ENCODE measurements at regions not wholly inside any gene's neighbourhood (a gene's known extent, or its start where the extent isn't known, plus 50 kb on each side); places are given as distances from the start of the nearest gene placed in this dataset.

DNA sequence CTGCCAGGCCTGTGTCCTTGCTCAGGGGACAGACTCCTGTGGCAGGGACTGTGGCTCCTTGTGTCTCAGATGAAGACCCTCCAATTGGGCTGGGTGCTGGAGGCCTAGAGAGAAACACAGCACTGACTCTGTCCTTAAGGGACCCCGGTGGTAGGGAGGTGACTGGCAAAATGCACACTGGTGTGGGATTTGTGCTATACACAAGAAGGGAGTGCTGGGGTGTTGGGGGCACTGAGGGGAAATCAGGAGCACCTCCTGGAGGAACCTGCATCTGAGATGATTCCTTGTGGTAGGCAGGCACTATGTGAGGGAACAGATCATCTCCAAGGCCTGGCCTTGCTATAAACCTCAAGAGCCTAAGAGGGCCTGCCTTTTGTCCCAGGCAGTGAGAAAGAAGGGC, 149.2 kb downstream of the RPS24 start:
- Mint-ChIP-seq H3K27ac (no peak overlapping the region), H3K4me3 (no peak overlapping the region), H3K9me3 (no peaks in the 10 kb centered on the region), H3K27me3 (peaks cover 0 to 2% of the 10 kb centered on the region in 2 donors), H3K36me3 (no peaks in the 10 kb centered on the region), H3K4me1 (no peaks in the 10 kb centered on the region)
- Histone ChIP-seq H3K9me3 (no peaks in the 10 kb centered on the region), H3K4me1 (ENCODE audit: control insufficient read depth in 1 of 2, extremely low read depth in 1 of 2, insufficient read depth in 2 of 2, low read length in 2 of 2) (no peaks in the 10 kb centered on the region), H3K27ac (ENCODE audit: low read length) (no peak overlapping the region), H3K27me3 (replicated peaks in 1 of 2; ENCODE audit: control insufficient read depth in 2 of 2, extremely low read depth in 1 of 2, insufficient read depth in 2 of 2, low read length in 1 of 2) (peaks cover 0 to 11% of the 10 kb centered on the region in 2 experiments), H3K36me3 (ENCODE audit: control insufficient read depth in 2 of 2, extremely low read depth in 1 of 2, insufficient read depth in 1 of 2, low read length in 1 of 2) (no peaks in the 10 kb centered on the region), H3K4me3 (ENCODE audit: control insufficient read depth in 1 of 2, extremely low read depth in 1 of 2, low read length in 1 of 2) (no peak overlapping the region)
- 70% methylated on average over 1 of the region's 1 CpG for WGBS (ENCODE audit: insufficient coverage)
- ChIA-PET POLR2A (no interaction called here), CTCF (interaction anchor here in 1 of 2 donors (0.6 kb wide), 1 partner anchor 1867 kb away, joined by 3 read pairs; no protein-coding TSS in a partner anchor)
- ATAC-seq (replicated peaks in 1 of 4), result no peak
- DNase-seq, result no peak

DNA sequence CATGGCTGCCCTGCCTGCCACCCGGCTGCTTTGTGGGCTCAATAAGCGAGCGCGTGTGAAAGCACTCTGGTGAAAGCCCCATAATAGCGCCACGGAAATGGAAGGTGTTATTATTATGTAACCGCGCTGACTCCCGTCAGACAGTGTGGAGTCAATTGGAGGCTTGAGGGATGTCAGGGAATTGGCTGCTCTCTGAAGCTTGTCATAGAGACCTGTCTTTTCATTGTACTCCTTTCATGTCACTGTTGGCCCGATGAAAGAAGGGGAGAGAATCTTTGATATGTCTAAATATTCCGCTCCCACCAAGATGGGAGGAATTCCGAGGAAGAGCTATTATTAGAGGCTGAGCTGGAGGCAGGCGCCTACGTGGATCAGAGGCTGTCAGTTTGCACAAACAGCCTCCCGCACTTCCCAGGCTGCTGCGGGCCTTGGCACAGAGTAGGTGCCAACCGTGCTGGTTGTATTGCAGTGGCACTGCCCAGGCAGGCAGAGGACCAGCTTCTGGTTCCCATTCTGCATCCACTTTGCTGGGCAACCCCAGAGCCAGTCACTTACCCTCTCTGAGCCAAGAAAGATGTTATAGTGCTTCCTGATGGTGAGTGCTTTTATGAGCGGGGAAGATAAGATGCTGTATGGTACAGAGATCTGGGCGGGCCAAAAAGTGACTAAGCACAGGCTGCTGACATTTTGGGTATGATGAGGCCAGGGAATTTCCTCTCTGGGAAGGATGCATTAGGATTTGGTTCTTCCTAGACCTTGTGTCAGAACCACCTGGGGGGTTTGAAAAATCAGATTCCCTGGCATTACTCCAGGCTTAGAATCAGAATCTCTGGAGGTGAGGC, 151.4 kb downstream of the RPS24 start:
- ATAC-seq (replicated peaks in 1 of 4) (no peak), DNase-seq (no peak)
- no peaks in the 10 kb centered on the region for H3K9me3 ChIP-seq
- Mint-ChIP-seq H3K4me3 (no peak overlapping the region), H3K27me3 (peaks cover 0 to under 1% of the 10 kb centered on the region in 2 donors), H3K9me3 (no peaks in the 10 kb centered on the region), H3K36me3 (no peaks in the 10 kb centered on the region), H3K27ac (no peak overlapping the region), H3K4me1 (no peaks in the 10 kb centered on the region)
- ChIA-PET CTCF (no interaction called here), POLR2A (no interaction called here)
- no peak overlapping the region for H3K27ac ChIP-seq (ENCODE audit: low read length)
- H3K4me1 ChIP-seq (ENCODE audit: control insufficient read depth in 1 of 2, extremely low read depth in 1 of 2, insufficient read depth in 2 of 2, low read length in 2 of 2), result peaks cover 0 to under 1% of the 10 kb centered on the region in 2 experiments
- WGBS (ENCODE audit: insufficient coverage), result 90% methylated on average over 12 of the region's 19 CpGs
- H3K27me3 ChIP-seq (replicated peaks in 1 of 2; ENCODE audit: control insufficient read depth in 2 of 2, extremely low read depth in 1 of 2, insufficient read depth in 2 of 2, low read length in 1 of 2), result peaks cover 0 to 9% of the 10 kb centered on the region in 2 experiments
- H3K36me3 ChIP-seq (ENCODE audit: control insufficient read depth in 2 of 2, extremely low read depth in 1 of 2, insufficient read depth in 1 of 2, low read length in 1 of 2), result no peaks in the 10 kb centered on the region
- no peak overlapping the region for H3K4me3 ChIP-seq (ENCODE audit: control insufficient read depth in 1 of 2, extremely low read depth in 1 of 2, low read length in 1 of 2)

DNA sequence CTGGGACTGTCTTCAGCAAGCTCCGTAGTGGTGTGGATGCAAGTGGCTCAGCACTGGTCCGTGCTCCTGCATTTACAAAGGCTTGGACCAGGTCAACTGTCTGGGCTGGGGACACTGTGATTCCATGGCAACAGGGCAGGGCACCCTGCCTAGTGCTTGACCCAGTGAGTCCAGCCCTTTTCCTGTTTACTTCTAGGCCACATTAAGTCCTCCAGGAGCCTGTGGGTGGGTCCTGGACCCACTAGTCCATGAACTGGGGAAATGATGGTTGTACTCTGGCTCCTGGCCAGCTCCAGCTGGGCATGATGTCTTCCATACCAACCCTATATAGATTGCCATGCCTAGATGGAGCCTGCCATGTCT, 152.0 kb downstream of the RPS24 start:
- 84% methylated on average over 2 of the region's 2 CpGs for WGBS (ENCODE audit: insufficient coverage)
- H3K27ac Mint-ChIP-seq, result no peak overlapping the region
- H3K4me3 Mint-ChIP-seq, result no peak overlapping the region

DNA sequence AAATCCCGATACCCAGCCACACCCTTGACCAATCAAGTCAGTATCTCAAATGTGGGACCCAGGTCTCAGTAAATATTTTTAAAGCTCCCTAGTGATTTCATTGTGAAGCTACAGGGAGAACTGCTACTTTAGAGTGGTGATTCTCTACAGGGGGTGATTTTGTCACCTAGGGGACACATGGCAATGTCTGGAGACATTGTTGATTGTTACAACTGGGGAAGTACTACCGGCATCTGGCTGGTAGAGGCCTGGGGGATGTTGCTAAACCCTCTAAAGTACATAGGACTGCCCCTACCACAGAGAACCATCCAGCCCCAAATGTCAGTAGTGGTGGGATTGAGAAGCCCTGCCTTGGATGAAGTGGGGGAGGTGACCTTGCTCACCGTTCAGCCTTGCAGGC, 152.9 kb downstream of the RPS24 start:
- H3K27me3 ChIP-seq (replicated peaks in 1 of 2; ENCODE audit: control insufficient read depth in 2 of 2, extremely low read depth in 1 of 2, insufficient read depth in 2 of 2, low read length in 1 of 2), result no peaks in the 10 kb centered on the region
- Mint-ChIP-seq H3K4me1 (no peaks in the 10 kb centered on the region), H3K4me3 (no peak overlapping the region), H3K27me3 (no peaks in the 10 kb centered on the region), H3K36me3 (no peaks in the 10 kb centered on the region), H3K27ac (no peak overlapping the region), H3K9me3 (no peaks in the 10 kb centered on the region)
- H3K36me3 ChIP-seq (ENCODE audit: control insufficient read depth in 2 of 2, extremely low read depth in 1 of 2, insufficient read depth in 1 of 2, low read length in 1 of 2), result no peaks in the 10 kb centered on the region
- ChIA-PET CTCF (no interaction called here), POLR2A (no interaction called here)
- peaks cover 0 to 2% of the 10 kb centered on the region in 2 experiments for H3K4me1 ChIP-seq (ENCODE audit: control insufficient read depth in 1 of 2, extremely low read depth in 1 of 2, insufficient read depth in 2 of 2, low read length in 2 of 2)
- no CpG with 5 or more reads among the region's 3 CpGs for WGBS (ENCODE audit: insufficient coverage)
- no peak overlapping the region for H3K4me3 ChIP-seq (ENCODE audit: control insufficient read depth in 1 of 2, extremely low read depth in 1 of 2, low read length in 1 of 2)
- H3K27ac ChIP-seq (ENCODE audit: low read length), result no peak overlapping the region
- DNase-seq (no peak), ATAC-seq (replicated peaks in 1 of 4) (no peak)
- no peaks in the 10 kb centered on the region for H3K9me3 ChIP-seq

More for the DNA sequence above, 152.0 kb downstream of the RPS24 start:
- H3K9me3 Mint-ChIP-seq, result no peaks in the 10 kb centered on the region
- ChIA-PET CTCF (no interaction called here), POLR2A (no interaction called here)
- H3K27ac ChIP-seq (ENCODE audit: low read length), result no peak overlapping the region
- ATAC-seq (replicated peaks in 1 of 4) (no peak), DNase-seq (no peak)
- no peaks in the 10 kb centered on the region for H3K36me3 ChIP-seq (ENCODE audit: control insufficient read depth in 2 of 2, extremely low read depth in 1 of 2, insufficient read depth in 1 of 2, low read length in 1 of 2)
- H3K4me3 ChIP-seq (ENCODE audit: control insufficient read depth in 1 of 2, extremely low read depth in 1 of 2, low read length in 1 of 2), result no peak overlapping the region
- H3K4me1 ChIP-seq (ENCODE audit: control insufficient read depth in 1 of 2, extremely low read depth in 1 of 2, insufficient read depth in 2 of 2, low read length in 2 of 2), result peaks cover 0 to 2% of the 10 kb centered on the region in 2 experiments
- H3K27me3 ChIP-seq (replicated peaks in 1 of 2; ENCODE audit: control insufficient read depth in 2 of 2, extremely low read depth in 1 of 2, insufficient read depth in 2 of 2, low read length in 1 of 2), result peaks cover 0 to 3% of the 10 kb centered on the region in 2 experiments
- no peaks in the 10 kb centered on the region for H3K9me3 ChIP-seq
- H3K4me1 Mint-ChIP-seq, result no peaks in the 10 kb centered on the region
- H3K36me3 Mint-ChIP-seq, result no peaks in the 10 kb centered on the region
- H3K27me3 Mint-ChIP-seq, result no peaks in the 10 kb centered on the region

DNA sequence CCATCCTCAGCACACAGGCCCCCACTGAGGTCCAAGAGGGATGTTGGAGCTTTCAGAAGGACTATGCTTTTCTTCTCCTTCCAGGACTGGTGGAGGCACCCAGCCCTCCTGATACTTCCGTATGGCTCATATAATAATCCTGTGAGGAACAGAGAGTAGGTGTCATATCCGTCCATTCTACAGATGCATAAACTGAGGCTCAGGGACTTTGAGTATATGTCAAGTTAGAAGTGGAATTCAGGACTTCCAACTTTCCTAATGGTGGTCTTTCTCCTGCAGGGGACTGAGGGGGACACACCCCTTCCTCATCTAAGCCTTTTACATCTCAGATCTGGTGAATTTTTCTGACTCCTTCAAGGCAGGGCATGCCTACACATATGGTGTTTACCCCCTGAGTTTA, 153.7 kb downstream of the RPS24 start:
- Mint-ChIP-seq H3K4me3 (no peak overlapping the region), H3K9me3 (peaks cover 0 to under 1% (median 0%) of the 10 kb centered on the region in 3 donors), H3K27me3 (no peaks in the 10 kb centered on the region), H3K36me3 (no peaks in the 10 kb centered on the region), H3K4me1 (no peaks in the 10 kb centered on the region), H3K27ac (no peak overlapping the region)
- ChIA-PET CTCF (no interaction called here), POLR2A (no interaction called here)
- Histone ChIP-seq H3K27me3 (replicated peaks in 1 of 2; ENCODE audit: control insufficient read depth in 2 of 2, extremely low read depth in 1 of 2, insufficient read depth in 2 of 2, low read length in 1 of 2) (no peaks in the 10 kb centered on the region), H3K36me3 (ENCODE audit: control insufficient read depth in 2 of 2, extremely low read depth in 1 of 2, insufficient read depth in 1 of 2, low read length in 1 of 2) (no peaks in the 10 kb centered on the region), H3K4me3 (ENCODE audit: control insufficient read depth in 1 of 2, extremely low read depth in 1 of 2, low read length in 1 of 2) (no peak overlapping the region), H3K27ac (ENCODE audit: low read length) (no peak overlapping the region), H3K9me3 (no peaks in the 10 kb centered on the region), H3K4me1 (ENCODE audit: control insufficient read depth in 1 of 2, extremely low read depth in 1 of 2, insufficient read depth in 2 of 2, low read length in 2 of 2) (peaks cover 0 to 2% of the 10 kb centered on the region in 2 experiments)
- DNase-seq (no peak), ATAC-seq (replicated peaks in 1 of 4) (no peak)
- no CpG with 5 or more reads among the region's 2 CpGs for WGBS (ENCODE audit: insufficient coverage)

DNA sequence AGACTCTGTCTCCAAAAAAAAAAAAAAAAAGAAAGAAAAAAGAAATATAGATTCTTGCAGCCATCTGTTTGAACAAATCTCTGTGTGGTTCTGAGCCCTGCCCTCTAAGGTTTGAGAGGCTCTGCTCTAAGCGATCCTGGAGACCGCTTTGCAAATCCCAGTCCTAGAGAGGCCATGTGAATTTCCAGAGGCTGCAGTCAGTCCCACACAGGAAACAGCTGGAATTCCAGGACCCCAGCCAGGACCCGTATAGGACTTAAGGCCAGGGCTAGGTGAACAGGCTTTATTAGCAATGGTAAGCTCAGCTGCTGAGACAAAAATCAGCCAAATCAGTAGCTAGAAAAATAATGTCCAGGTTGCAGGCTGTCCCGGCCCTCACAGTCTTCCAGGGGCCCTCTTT, 154.8 kb downstream of the RPS24 start:
- no peak overlapping the region for H3K4me3 ChIP-seq (ENCODE audit: control insufficient read depth in 1 of 2, extremely low read depth in 1 of 2, low read length in 1 of 2)
- peaks cover 3 to 11% (median 4%) of the 10 kb centered on the region in 3 donors for H3K9me3 Mint-ChIP-seq
- H3K4me1 ChIP-seq (ENCODE audit: control insufficient read depth in 1 of 2, extremely low read depth in 1 of 2, insufficient read depth in 2 of 2, low read length in 2 of 2), result peaks cover 0 to 2% of the 10 kb centered on the region in 2 experiments
- DNase-seq (no peak), ATAC-seq (replicated peaks in 1 of 4) (no peak)
- no peak overlapping the region for H3K4me3 Mint-ChIP-seq
- H3K9me3 ChIP-seq, result no peaks in the 10 kb centered on the region
- POLR2A ChIA-PET, result no interaction called here
- CTCF ChIA-PET, result no interaction called here
- H3K4me1 Mint-ChIP-seq, result no peaks in the 10 kb centered on the region
- peaks cover 0 to 5% of the 10 kb centered on the region in 2 experiments for H3K27me3 ChIP-seq (replicated peaks in 1 of 2; ENCODE audit: control insufficient read depth in 2 of 2, extremely low read depth in 1 of 2, insufficient read depth in 2 of 2, low read length in 1 of 2)
- H3K27me3 Mint-ChIP-seq, result no peaks in the 10 kb centered on the region
- no peak overlapping the region for H3K27ac ChIP-seq (ENCODE audit: low read length)
- no peaks in the 10 kb centered on the region for H3K36me3 ChIP-seq (ENCODE audit: control insufficient read depth in 2 of 2, extremely low read depth in 1 of 2, insufficient read depth in 1 of 2, low read length in 1 of 2)
- no peak overlapping the region for H3K27ac Mint-ChIP-seq
- H3K36me3 Mint-ChIP-seq, result no peaks in the 10 kb centered on the region
- 84% methylated on average over 3 of the region's 4 CpGs for WGBS (ENCODE audit: insufficient coverage)

Measured in T-cell (primary cell).